ENCODE measurements at regions not wholly inside any gene's neighbourhood (a gene's known extent, or its start where the extent isn't known, plus 50 kb on each side); places are given as distances from the start of the nearest gene placed in this dataset.

DNA sequence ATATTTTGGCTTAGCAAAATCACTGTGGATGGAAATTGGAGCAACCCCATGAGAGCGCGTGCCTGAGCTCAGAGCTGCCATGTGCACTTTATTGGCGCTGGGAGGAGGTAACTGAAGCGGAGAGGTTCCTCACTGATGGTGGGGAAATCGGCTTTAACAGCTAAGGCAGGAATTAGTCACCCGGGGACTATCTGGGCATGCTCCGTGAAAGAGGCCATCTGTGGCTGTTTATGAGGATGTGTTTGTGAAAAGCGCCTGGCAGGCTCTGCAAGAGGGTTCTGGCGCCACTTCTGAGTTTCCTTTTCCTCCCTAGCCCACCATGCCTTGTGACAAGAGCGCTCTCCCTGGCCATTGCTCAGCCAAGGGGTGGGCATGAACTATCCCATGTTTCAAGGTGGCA, 815.6 kb downstream of the UQCRFS1 start:
- Histone ChIP-seq H3K27me3 (no peaks in the 10 kb centered on the region), H3K9me3 (no peaks in the 10 kb centered on the region), H3K27ac (no peak overlapping the region), H3K4me1 (no peaks in the 10 kb centered on the region), H3K4me3 (no peak overlapping the region), H3K36me3 (no peaks in the 10 kb centered on the region)
- intact Hi-C loops (cut with DNase I): no loop called here
- DNase-seq: no peak
- no peak for TF ChIP-seq POLR2A (IDR thresholded peaks at IDR 0.05)
- TF ChIP-seq, protein P1, sequence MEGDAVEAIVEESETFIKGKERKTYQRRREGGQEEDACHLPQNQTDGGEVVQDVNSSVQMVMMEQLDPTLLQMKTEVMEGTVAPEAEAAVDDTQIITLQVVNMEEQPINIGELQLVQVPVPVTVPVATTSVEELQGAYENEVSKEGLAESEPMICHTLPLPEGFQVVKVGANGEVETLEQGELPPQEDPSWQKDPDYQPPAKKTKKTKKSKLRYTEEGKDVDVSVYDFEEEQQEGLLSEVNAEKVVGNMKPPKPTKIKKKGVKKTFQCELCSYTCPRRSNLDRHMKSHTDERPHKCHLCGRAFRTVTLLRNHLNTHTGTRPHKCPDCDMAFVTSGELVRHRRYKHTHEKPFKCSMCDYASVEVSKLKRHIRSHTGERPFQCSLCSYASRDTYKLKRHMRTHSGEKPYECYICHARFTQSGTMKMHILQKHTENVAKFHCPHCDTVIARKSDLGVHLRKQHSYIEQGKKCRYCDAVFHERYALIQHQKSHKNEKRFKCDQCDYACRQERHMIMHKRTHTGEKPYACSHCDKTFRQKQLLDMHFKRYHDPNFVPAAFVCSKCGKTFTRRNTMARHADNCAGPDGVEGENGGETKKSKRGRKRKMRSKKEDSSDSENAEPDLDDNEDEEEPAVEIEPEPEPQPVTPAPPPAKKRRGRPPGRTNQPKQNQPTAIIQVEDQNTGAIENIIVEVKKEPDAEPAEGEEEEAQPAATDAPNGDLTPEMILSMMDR (IDR thresholded peaks at IDR 0.05): no peak
- WGBS (ENCODE audit: insufficient coverage, low coverage, low lambda C conversion rate, missing lambda C conversion rate): 70% methylated on average over 7 of the region's 10 CpGs
- no peak for ATAC-seq

DNA sequence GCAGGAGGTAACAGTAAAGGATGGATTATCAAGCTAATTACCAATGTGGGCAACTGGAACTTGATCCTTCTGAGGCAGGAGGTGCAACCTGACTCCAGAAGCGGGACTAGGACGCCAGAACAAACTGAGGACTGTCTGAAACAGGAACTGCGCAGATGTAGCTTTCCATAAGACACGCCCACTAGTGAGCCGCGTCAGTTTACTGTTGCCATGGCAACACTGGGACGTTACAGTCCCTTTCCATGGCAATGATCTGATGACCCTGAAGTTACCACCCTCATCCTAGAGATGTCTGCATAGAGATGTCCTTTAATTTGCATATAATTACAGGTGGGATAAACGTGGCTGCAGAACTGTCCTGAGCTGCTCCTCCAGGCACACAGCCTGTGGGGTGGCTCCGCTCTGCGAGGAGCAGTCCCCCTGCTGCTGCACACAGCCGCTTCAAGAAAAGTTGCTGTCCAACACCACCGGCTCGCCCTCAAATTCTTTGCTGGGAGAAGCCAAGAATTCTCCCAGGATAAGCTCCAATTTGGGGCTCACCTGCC, 816.6 kb downstream of the UQCRFS1 start:
- WGBS (ENCODE audit: insufficient coverage, low coverage, low lambda C conversion rate, missing lambda C conversion rate): 72% methylated on average over 7 of the region's 13 CpGs
- Histone ChIP-seq H3K27me3 (no peaks in the 10 kb centered on the region), H3K36me3 (no peaks in the 10 kb centered on the region), H3K9me3 (no peaks in the 10 kb centered on the region), H3K4me3 (no peak overlapping the region), H3K4me1 (no peaks in the 10 kb centered on the region), H3K27ac (no peak overlapping the region)
- intact Hi-C loops (cut with DNase I): no loop called here
- TF ChIP-seq POLR2A (IDR thresholded peaks at IDR 0.05): no peak
- TF ChIP-seq, protein P1 (IDR thresholded peaks at IDR 0.05): no peak
- no peak for DNase-seq
- ATAC-seq: no peak

DNA sequence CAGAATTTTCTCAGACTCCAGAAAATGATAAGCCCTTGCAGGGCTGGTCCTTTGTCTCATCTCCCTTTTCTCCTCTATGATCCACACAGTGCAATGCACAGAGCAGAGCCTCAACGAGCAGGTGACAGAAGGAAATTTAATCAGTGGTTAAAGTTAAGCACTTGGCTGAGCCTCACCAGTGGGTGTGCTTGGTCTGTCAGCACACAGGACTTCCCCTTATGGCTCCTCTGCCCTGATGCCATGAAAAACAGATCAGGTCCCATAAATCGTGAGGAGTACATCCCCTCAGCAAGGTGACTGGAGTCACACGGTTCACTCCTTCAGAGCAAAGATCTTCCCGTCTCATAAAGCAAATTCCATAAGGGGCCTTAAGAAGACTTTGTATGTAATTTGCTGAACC, 818.2 kb downstream of the UQCRFS1 start:
- Histone ChIP-seq H3K4me1 (no peaks in the 10 kb centered on the region), H3K4me3 (no peak overlapping the region), H3K27ac (no peak overlapping the region), H3K36me3 (no peaks in the 10 kb centered on the region), H3K9me3 (no peaks in the 10 kb centered on the region), H3K27me3 (no peaks in the 10 kb centered on the region)
- WGBS (ENCODE audit: insufficient coverage, low coverage, low lambda C conversion rate, missing lambda C conversion rate): 48% methylated on average over 4 of the region's 4 CpGs
- ATAC-seq (no peak), DNase-seq (no peak)
- TF ChIP-seq POLR2A (IDR thresholded peaks at IDR 0.05): no peak
- TF ChIP-seq, protein P1 (IDR thresholded peaks at IDR 0.05): no peak
- intact Hi-C loops (cut with DNase I): no loop called here

DNA sequence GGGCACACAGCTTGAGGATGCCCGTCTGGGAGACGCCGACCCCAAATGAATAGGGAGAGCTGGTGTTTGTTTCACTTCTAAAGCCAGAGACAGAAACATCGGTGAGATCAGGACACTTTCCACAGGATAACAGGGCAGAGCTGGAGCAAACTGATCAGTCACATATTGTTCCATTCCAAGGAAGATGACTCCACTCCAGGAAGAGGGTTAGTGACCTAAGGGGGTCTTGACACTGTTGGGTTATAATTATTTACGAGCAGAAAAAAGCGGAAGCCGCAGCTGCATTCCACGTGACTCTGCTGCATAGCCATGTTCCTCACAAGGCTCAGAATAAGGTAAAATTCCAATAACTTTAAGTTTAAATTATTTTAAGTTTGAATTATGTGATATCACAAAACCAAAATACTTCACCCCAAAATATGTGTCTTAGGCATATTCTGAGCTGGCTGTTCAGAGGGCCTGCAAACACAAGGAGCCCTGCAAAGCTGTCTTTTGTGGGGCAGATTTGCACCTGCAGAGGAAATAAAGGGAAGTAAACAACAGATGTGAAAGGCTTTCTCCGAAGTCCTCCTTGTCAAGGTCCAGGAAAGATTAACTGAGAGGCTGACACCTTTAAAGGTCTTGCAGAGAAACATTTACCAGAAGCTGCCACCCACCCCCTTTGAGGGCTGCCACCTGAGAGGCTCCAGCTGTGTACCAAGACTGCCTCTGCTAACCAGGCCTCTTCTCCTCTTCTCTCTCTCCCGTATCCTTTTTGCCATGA, 819.2 kb downstream of the UQCRFS1 start:
- intact Hi-C loops (cut with DNase I): no loop called here
- TF ChIP-seq, protein P1 (IDR thresholded peaks at IDR 0.05): no peak
- no peak for TF ChIP-seq POLR2A (IDR thresholded peaks at IDR 0.05)
- Histone ChIP-seq H3K36me3 (no peaks in the 10 kb centered on the region), H3K9me3 (no peaks in the 10 kb centered on the region), H3K27me3 (no peaks in the 10 kb centered on the region), H3K4me1 (no peaks in the 10 kb centered on the region), H3K27ac (no peak overlapping the region), H3K4me3 (no peak overlapping the region)
- peak in 3 of 4 donors; percentile 25 to 86 (median 67) for ATAC-seq
- DNase-seq: no peak
- WGBS (ENCODE audit: insufficient coverage, low coverage, low lambda C conversion rate, missing lambda C conversion rate): 9% methylated on average over 10 of the region's 10 CpGs
